Keratinocyte (primary cell): ENCODE measurements at regions not wholly inside any gene's neighbourhood (a gene's known extent, or its start where the extent isn't known, plus 50 kb on each side); places are given as distances from the start of the nearest gene placed in this dataset.

ENCODE experiments used
- DNase-seq: peaks from one replicate; pipeline ENCODE4 v3.0.0-alpha.2; 2011; ENCODE audit warnings: low read depth, missing footprints, low spot score
- FAIRE-seq: peaks from 2 replicates; lab custom pipeline; 2011; peaks lifted over from hg19 to GRCh38; lab: Jason Lieb, UNC
- H2AFZ ChIP-seq: 2 replicates; pipeline ENCODE4 v1.6.0; 2012; ENCODE audit warnings: low read length, control low read depth, inconsistent platforms; ENCODE audit not compliant: control insufficient read depth
- H3K27ac ChIP-seq: 2 replicates; pipeline ENCODE4 v1.5.1; 2011; ENCODE audit warnings: low read length; ENCODE audit not compliant: control insufficient read depth, insufficient read depth
- H3K27me3 ChIP-seq: 3 replicates; pipeline ENCODE4 v1.6.0; 2011; ENCODE audit warnings: low read length; ENCODE audit not compliant: control insufficient read depth, insufficient read depth; ENCODE audit errors: extremely low read depth
- H3K36me3 ChIP-seq, 2 experiments: 2 replicates in 1 of 2; 3 replicates in 1 of 2; pipeline ENCODE4 v1.5.1; 2011; ENCODE audit warnings: low read length in 2 of 2, mild to moderate bottlenecking in 1 of 2; ENCODE audit not compliant: control insufficient read depth in 2 of 2, insufficient read depth in 2 of 2; ENCODE audit errors: extremely low read depth in 1 of 2
- H3K4me1 ChIP-seq: 3 replicates; pipeline ENCODE4 v1.5.1; 2011; ENCODE audit warnings: low read length; ENCODE audit not compliant: control insufficient read depth, insufficient read depth; ENCODE audit errors: extremely low read depth
- H3K4me2 ChIP-seq: 3 replicates; pipeline ENCODE4 v1.6.0; 2011; ENCODE audit warnings: low read depth, low read length; ENCODE audit not compliant: control insufficient read depth, insufficient read depth; ENCODE audit errors: extremely low read depth
- H3K4me3 ChIP-seq, 3 experiments: fragments of 200-600 bp in 1 of 3; sonication (generic) in 1 of 3; 2 replicates in 2 of 3; 3 replicates in 1 of 3; pipeline ENCODE4 v1.5.1; 2011 to 2016; ENCODE audit warnings: low read length in 3 of 3, mild to moderate bottlenecking in 3 of 3, control low read depth in 2 of 3, inconsistent platforms in 1 of 3, low read depth in 1 of 3, mixed read lengths in 1 of 3, mixed run types in 1 of 3, moderate library complexity in 1 of 3; ENCODE audit not compliant: control insufficient read depth in 2 of 3, insufficient read depth in 2 of 3; ENCODE audit errors: extremely low read depth in 1 of 3
- H3K79me2 ChIP-seq: 2 replicates; pipeline ENCODE4 v1.6.0; 2012; ENCODE audit warnings: low read length; ENCODE audit not compliant: control insufficient read depth, insufficient read depth
- H3K9ac ChIP-seq: 3 replicates; pipeline ENCODE4 v1.6.0; 2011; ENCODE audit warnings: low read length; ENCODE audit not compliant: control insufficient read depth, insufficient read depth; ENCODE audit errors: extremely low read depth
- H3K9me1 ChIP-seq: 3 replicates; pipeline ENCODE4 v1.6.0; 2011; ENCODE audit warnings: low read length; ENCODE audit not compliant: control insufficient read depth, insufficient read depth; ENCODE audit errors: extremely low read depth
- H3K9me3 ChIP-seq: 2 replicates; pipeline ENCODE4 v1.5.1; 2012; ENCODE audit warnings: low read depth, low read length; ENCODE audit not compliant: control insufficient read depth
- H4K20me1 ChIP-seq: 3 replicates; pipeline ENCODE4 v1.6.0; 2011; ENCODE audit warnings: low read length; ENCODE audit not compliant: control insufficient read depth, insufficient read depth; ENCODE audit errors: extremely low read depth
- CTCF ChIP-seq, 3 experiments: IDR thresholded peaks in 1 of 3; conservative IDR thresholded peaks in 1 of 3; optimal IDR thresholded peaks in 1 of 3; 2 replicates in 2 of 3; 3 replicates in 1 of 3; pipeline versions ENCODE3 to v1.5.1; 2011; ENCODE audit warnings: low read length in 3 of 3, mild to moderate bottlenecking in 3 of 3, moderate library complexity in 2 of 3, control low read depth in 1 of 3, inconsistent platforms in 1 of 3; ENCODE audit not compliant: insufficient read depth in 2 of 3; ENCODE audit errors: extremely low read depth in 1 of 3
- EZH2 ChIP-seq: IDR thresholded peaks from one replicate; pipeline ENCODE4 v1.6.1; 2012; ENCODE audit warnings: inconsistent platforms, mild to moderate bottlenecking, low read length, moderate library complexity
- dilution Hi-C: fragments of 300-500 bp; cut with MboI; formaldehyde crosslinking; loops from one replicate; pipeline ENCODE4 v1.7.0; 2020; ENCODE audit warnings: low sequenced_read_pairs; ENCODE audit not compliant: extremely low pct_ligation_motif_present

GRCh38 chr14:42014301-42014700, 407.6 kb downstream of the LRFN5 start:
- Histone ChIP-seq H3K9ac (no peak overlapping the region), H3K4me3 (no peak overlapping the region), H3K36me3 (no peaks in the 10 kb centered on the region), H3K27me3 (no peaks in the 10 kb centered on the region), H3K9me3 (no peaks in the 10 kb centered on the region), H3K4me2 (no peak overlapping the region), H2AFZ (no peak overlapping the region), H3K27ac (no peak overlapping the region), H3K9me1 (no peaks in the 10 kb centered on the region), H4K20me1 (no peaks in the 10 kb centered on the region), H3K79me2 (no peaks in the 10 kb centered on the region), H3K4me1 (no peaks in the 10 kb centered on the region)
- dilution Hi-C loops: no loop called here
- no peak for TF ChIP-seq CTCF (optimal IDR thresholded peaks at IDR 0.05 in 1 of 3, IDR thresholded peaks at IDR 0.05 in 1 of 3, conservative IDR thresholded peaks at IDR 0.05 in 1 of 3; ENCODE audit: extremely low read depth in 1 of 3, insufficient read depth in 2 of 3, low read length in 3 of 3)
- TF ChIP-seq EZH2: no peak
- no peak for FAIRE-seq
- no peak for DNase-seq

DNA sequence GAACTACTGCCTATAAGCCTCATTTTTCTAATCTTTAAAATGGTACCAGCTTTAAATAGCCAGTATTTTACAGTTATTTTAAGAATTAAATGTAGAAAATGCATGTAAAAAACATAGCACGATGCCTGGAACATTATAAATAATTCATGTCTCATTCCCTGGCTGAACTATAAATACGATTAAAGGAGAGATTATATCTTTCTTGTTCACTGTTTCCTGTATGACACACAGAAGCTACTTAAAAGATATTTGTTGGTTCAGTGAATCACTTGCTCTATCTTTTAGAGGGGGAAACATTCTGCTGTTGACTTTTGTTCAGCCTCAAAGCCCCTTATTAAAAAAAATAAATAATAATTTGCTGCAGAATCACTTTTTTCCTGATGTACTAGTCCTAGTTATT, 406.9 kb downstream of the LRFN5 start:
- H3K27ac ChIP-seq: no peak overlapping the region
- FAIRE-seq: no peak
- H3K4me2 ChIP-seq: no peak overlapping the region

More for the DNA sequence above, 406.9 kb downstream of the LRFN5 start:
- no peak for TF ChIP-seq EZH2
- no peak for TF ChIP-seq CTCF (optimal IDR thresholded peaks at IDR 0.05 in 1 of 3, IDR thresholded peaks at IDR 0.05 in 1 of 3, conservative IDR thresholded peaks at IDR 0.05 in 1 of 3; ENCODE audit: extremely low read depth in 1 of 3, insufficient read depth in 2 of 3, low read length in 3 of 3)
- Histone ChIP-seq H3K9me3 (no peaks in the 10 kb centered on the region), H3K36me3 (no peaks in the 10 kb centered on the region), H3K27me3 (no peaks in the 10 kb centered on the region), H3K9me1 (no peaks in the 10 kb centered on the region), H3K9ac (no peak overlapping the region), H3K4me3 (no peak overlapping the region), H4K20me1 (no peaks in the 10 kb centered on the region), H3K79me2 (no peaks in the 10 kb centered on the region), H3K4me1 (no peaks in the 10 kb centered on the region), H2AFZ (no peak overlapping the region)
- DNase-seq: no peak
- dilution Hi-C loops: no loop called here
